SHP77 treated with DMSO at 0.1 percent for 48 hours (cell line): ENCODE measurements at regions not wholly inside any gene's neighbourhood (a gene's known extent, or its start where the extent isn't known, plus 50 kb on each side); places are given as distances from the start of the nearest gene placed in this dataset.
"Not testable (repeated sequence)": the region's sequence is repeated elsewhere in the genome, so short reads cannot be mapped to it uniquely, and the experiment has no call there.

Experiments used
- DNase-seq: peaks from one replicate; lab custom pipeline; 2025; lab: John Stamatoyannopoulos, UW

DNA sequence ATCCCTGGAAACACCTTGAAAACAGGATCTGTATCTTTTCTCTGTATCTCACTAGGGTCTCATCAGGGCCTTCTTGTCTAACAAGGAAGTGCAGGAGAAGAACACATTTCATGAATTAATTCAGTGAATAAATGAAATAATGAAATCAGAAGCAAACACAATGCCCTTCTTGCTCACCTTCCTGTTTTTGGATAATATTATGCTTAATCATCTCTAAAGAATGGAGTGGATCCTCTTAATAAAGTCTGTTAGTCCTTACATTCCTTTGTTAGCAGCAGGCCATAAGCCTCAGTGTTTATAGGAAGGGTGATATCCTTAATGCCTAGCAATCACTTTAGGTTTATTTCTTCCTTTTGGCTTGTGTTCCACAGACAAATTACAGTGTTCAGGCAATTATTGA is 837.1 kb upstream of the SEMA6A start:
- DNase-seq: no peak

DNA sequence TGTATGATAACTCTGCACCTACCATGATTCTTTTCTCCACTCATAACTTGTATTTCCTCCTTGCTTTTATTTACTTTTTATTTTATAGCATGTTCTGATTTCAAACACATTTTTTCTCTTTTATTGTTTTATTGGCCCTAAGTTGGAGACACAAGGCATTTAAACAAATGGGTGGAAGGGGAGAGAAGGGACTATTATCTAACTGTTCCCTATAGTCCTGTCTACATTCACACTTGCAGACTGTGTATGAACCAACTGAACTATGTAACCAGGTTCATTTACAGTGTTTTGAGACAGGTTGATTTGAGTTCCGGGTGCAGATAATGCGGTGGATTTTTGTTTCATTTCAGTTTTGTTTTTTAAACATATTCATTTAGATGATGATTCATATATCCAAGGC is 830.6 kb upstream of the SEMA6A start:
- DNase-seq: no peak

- DNase-seq: no peak
Observed at GRCh38 chr5:117394506-117395157, 820.0 kb upstream of the SEMA6A start.

- DNase-seq: no peak
Observed at GRCh38 chr5:117393125-117393524, 818.5 kb upstream of the SEMA6A start.

- no peak for DNase-seq
Observed at GRCh38 chr5:117380316-117380715, 805.7 kb upstream of the SEMA6A start.

DNA sequence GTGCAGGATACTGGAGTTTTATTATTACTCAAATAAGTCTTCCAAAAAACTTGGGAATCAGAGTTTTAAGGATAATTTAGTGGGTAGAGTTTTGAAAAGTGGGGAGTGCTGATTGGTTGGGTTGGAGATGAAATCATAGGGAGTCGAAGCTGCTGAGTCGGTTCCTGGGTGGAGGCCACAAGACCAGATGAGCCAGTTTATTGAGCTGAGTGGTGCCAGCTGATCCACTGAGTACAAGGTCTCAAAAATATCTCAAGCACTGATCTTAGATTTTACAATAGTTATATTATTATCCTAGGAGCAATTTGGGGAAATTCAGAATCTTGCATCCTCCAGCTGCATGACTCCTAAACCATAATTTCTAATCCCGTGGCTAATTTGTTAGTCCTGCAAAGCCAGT is 804.9 kb upstream of the SEMA6A start:
- no peak for DNase-seq

- no peak for DNase-seq
Observed at GRCh38 chr5:117376748-117377147, 802.1 kb upstream of the SEMA6A start.

GRCh38 chr5:117359895-117360294 is 785.3 kb upstream of the SEMA6A start:
- no peak for DNase-seq

- no peak for DNase-seq
Observed at GRCh38 chr5:117357886-117358285, 783.3 kb upstream of the SEMA6A start.

- DNase-seq: no peak
Observed at GRCh38 chr5:117347280-117347679, 772.7 kb upstream of the SEMA6A start.

DNA sequence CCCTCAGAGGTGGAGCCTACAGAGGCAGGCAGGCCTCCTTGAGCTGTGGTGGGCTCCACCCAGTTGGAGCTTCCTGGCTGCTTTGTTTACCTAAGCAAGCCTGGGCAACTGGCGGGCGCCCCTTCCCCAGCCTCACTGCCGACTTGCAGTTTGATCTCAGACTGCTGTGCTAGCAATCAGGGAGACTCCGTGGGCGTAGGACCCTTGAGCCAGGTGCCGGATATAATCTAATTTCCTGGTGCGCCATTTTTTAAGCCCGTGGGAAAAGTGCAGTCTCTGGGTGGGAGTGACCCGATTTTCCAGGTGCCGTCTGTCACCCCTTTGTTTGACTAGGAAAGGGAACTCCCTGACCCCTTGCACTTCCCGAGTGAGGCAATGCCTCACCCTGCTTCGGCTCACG is 769.1 kb upstream of the SEMA6A start:
- not testable (repeated sequence) for DNase-seq

- DNase-seq: no peak
Observed at GRCh38 chr5:117337064-117337749, 762.6 kb upstream of the SEMA6A start.

- no peak for DNase-seq
Observed at GRCh38 chr5:117336208-117336607, 761.6 kb upstream of the SEMA6A start.

- DNase-seq: no peak
Observed at GRCh38 chr5:117333011-117333410, 758.4 kb upstream of the SEMA6A start.

DNA sequence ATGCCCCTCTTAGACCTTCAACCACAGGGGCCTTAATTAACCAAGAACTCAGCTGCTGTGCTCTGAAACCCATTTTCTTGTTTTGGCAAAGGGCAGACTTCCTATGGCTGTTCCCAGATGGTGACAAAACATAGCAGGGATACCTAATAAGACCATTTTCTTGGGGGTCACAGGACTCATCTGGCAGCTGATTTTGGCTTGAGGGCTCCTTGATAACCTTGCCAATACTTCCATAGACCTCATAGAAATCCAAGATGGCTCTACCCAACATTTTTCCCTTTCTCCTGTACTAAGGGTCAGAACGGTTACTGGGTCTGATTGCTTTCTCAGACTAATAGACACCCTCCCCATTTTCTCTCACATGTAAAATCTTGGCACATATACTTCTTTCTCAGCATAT is 757.7 kb upstream of the SEMA6A start:
- DNase-seq: no peak

- no peak for DNase-seq
Observed at GRCh38 chr5:117327511-117327910, 752.9 kb upstream of the SEMA6A start.

GRCh38 chr5:117326997-117327396 is 752.4 kb upstream of the SEMA6A start:
- DNase-seq: no peak

- no peak for DNase-seq
Observed at GRCh38 chr5:117318528-117318927, 743.9 kb upstream of the SEMA6A start.

GRCh38 chr5:117315170-117315569 is 740.5 kb upstream of the SEMA6A start:
- no peak for DNase-seq

GRCh38 chr5:117304512-117305107 is 730.0 kb upstream of the SEMA6A start:
- not testable (repeated sequence) for DNase-seq

GRCh38 chr5:117302949-117303348 is 728.3 kb upstream of the SEMA6A start:
- DNase-seq: no peak

DNA sequence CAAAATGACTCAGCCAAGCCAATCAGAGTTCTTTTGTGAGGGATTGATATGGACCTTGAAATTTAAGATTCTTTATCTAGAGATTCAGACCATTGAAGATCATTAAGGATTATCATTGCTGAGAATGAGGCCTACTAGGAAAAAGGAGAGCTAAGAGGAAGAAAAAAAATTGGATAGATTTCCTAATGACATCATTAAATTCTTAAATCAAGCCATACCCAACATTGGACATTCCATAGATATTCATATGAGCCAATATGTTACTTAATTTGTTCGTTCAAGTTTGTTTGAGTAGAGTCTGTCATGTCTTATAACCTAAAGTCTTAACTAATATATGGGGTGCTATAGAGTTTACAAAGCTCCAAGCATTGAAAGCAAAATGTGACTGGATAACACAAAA is 727.9 kb upstream of the SEMA6A start:
- DNase-seq: no peak

DNA sequence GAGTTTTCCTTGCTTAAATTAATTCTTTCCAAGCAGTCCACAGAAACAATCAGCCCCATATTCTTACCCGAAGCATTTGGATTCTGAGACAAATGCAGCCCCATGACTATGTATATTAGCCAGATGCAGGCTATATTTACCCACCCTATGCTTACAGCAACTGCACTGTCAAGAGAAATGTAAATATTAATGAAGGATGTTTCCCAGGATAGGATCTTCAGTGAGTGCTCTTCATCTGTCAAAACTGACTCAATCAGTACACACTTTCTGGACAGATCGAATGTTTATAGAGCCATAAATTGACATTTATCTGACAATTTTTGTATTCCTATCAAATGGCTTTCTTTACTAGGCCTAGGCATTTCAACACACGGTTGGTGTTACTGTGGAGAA is 725.3 kb upstream of the SEMA6A start:
- peak; percentile 58 for DNase-seq
